ENCODE measurements at regions not wholly inside any gene's neighbourhood (a gene's known extent, or its start where the extent isn't known, plus 50 kb on each side); places are given as distances from the start of the nearest gene placed in this dataset.
"Not testable (repeated sequence)": the region's sequence is repeated elsewhere in the genome, so short reads cannot be mapped to it uniquely, and the experiment has no call there.

GRCh38 chr1:5191470-5191869 lies 537.1 kb downstream of the AJAP1 start:
- no peak for DNase-seq

GRCh38 chr1:5189384-5189783 lies 535.0 kb downstream of the AJAP1 start:
- DNase-seq: no peak

DNA sequence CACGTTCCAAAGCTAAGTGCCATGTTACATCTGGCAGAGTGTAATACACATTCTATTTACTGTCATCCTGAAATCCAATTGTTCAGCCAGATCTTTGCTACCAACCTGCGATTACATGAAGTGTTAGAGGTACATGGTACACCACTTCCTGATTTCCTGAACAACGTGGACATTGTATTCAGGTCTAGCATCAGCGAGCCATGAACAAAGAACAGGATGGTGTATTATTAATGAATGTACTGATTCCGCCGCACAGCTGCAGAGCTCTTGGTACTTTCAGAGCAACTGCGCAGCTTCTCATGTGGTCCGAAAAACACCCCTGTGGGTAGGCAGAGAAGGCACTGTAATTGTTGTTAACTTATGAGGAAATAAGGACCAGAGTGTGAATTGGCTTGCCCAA lies 511.4 kb downstream of the AJAP1 start:
- DNase-seq: no peak

- DNase-seq: no peak
Measured at GRCh38 chr1:5164158-5164557, 509.7 kb downstream of the AJAP1 start.

- DNase-seq: no peak
Measured at GRCh38 chr1:5161372-5161771, 507.0 kb downstream of the AJAP1 start.

DNA sequence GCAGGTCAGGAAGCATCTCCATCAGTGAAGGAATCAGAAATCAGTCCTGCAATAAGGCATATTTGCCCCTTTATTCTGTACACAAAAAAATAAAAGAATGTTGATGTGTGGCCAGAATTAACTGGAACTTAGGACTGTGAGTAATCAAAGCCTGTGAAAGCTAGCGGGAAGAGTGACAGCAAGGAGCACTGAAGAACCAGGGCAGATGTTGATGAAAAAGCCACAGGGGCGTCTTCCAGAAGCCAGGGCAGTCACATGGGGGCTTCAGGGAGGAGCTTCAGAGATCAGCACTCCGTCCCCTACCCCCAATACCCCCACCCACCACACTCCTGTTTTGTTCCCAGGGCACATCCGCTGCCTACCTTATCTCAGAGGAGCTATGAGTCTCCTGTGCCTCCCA lies 502.8 kb downstream of the AJAP1 start:
- no peak for DNase-seq

GRCh38 chr1:5156416-5157120 lies 502.2 kb downstream of the AJAP1 start:
- no peak for DNase-seq

DNA sequence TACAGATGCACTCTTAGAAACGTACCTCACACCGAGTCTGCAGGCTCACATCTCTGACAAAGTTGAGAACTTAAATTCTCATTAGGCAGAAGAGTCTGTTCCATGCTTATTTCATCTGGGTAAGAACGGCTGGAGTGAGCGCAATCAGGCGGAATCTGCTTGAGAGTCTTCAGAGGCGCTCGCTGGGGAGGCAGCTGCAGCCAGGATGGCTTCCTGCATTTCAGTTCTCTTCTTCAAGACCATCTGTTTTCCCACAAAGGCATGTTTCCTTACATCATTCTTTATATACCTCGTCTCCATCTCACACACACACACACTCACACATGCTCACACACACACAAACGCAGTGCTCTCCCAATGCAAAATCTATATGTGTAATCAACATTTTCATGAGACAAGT lies 497.1 kb downstream of the AJAP1 start:
- DNase-seq: no peak

DNA sequence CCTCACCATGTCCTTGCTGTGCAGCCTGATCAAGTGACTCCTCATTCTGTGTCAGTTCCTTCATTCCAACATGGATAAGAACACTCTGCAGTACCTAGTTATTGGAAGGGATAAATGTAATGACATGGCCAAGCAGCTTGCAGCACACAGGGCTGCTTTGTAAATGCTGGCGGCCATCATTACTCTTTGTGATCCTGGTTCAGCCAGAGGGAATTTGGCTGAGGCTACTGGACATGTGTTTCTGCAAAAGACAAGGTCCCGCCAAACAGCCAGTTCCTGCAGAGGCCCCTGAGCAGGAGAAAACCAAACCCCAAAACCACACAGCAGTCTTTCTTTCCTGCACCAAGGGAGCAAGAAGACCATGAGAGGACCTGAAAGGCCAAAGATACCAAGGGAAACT lies 495.8 kb downstream of the AJAP1 start:
- no peak for DNase-seq

DNA sequence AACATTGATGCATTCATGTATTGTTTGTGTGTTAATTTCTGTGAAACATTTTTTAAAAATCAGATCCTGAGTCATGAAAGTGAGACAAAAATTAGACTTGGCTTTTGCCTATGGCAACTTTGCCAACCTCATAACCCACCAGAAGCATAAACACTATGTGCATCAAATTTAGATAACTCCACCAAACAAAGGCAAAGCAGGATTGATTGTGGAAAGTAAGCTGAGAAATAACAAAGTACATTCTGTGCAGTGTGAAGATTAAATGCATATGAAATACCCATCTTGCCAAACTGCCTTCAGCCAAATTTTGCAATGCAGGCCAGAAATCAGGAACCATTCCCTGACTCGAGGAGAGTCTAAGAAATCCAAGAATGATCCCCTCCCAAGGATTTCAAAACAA lies 493.4 kb downstream of the AJAP1 start:
- no peak for DNase-seq

- no peak for DNase-seq
Measured at GRCh38 chr1:5142389-5142788, 488.0 kb downstream of the AJAP1 start.

GRCh38 chr1:5141750-5142149 lies 487.3 kb downstream of the AJAP1 start:
- DNase-seq: no peak

DNA sequence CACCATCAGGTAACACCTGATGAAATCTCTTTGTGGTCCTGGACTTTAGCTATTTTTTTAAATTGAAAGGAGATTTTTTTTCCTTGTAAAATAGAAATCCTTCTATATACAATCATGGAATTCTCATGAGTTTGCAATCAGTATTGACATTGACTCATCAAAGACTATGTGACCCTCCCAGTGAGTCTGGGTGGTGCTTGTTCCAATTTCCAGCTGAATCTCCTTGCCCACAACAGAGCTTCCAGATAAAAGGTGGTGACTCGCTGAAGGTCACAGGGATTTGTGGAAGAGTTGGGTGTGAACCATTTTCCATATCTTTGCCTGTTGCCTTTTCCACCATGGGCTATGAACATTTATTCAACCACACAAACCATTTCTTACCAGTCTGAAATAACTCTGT lies 486.6 kb downstream of the AJAP1 start:
- no peak for DNase-seq

DNA sequence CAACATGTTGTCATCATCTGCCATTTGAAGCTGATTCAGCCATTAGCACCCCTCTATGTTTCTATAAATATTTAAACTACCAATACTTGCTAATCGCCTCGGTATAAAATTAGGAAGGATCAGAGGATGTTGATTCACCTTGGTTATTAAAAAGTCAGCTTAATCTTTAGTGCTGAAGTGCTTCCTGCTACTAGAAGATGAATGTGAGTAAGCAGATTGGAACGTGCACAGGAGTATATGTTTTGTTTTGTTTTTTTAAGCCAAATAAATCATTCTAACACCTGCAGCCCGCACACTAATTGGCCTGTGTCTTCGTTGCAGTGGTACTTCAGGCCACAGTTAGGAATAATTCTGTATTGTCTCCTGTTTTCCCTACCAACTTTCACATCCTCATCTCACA lies 485.7 kb downstream of the AJAP1 start:
- no peak for DNase-seq

- no peak for DNase-seq
Measured at GRCh38 chr1:5129746-5130355, 475.4 kb downstream of the AJAP1 start.

DNA sequence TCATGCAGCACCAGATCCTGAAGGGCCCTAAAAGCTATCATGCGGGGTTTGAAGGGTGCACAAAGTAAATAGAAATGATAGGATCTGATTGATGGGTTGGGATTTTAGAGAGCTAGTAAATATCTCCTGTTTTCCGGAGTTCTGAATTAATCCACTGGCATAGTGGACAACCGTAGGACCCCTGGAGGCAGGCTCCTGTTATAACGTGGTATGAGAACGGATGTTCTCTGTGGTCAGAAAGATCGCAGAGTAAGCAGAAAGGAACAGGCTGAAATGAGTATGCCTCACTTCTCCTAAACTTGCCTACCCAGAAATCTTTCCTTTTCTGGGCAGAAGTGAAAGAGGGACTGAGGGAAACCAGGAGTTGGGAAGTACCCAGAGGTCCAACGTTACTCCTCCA lies 470.8 kb downstream of the AJAP1 start:
- DNase-seq: no peak

DNA sequence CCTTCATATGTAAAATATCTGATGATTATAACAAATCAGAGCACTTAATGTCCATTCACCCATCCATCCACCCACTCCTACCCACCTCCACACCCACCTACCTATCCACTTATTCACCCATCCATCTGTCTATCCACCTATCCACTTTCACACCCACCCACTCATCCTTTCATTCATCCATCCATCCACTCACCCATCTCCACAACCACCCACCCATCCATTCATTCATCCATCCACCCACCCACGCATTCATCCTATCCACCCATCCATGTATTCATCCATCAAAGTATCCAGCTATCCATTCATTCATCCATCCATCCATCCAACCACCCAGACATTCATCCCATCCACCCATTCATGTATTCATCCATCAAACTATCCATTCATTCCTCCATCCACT lies 466.1 kb downstream of the AJAP1 start:
- no peak for DNase-seq

- no peak for DNase-seq
Measured at GRCh38 chr1:5119366-5120234, 465.2 kb downstream of the AJAP1 start.

DNA sequence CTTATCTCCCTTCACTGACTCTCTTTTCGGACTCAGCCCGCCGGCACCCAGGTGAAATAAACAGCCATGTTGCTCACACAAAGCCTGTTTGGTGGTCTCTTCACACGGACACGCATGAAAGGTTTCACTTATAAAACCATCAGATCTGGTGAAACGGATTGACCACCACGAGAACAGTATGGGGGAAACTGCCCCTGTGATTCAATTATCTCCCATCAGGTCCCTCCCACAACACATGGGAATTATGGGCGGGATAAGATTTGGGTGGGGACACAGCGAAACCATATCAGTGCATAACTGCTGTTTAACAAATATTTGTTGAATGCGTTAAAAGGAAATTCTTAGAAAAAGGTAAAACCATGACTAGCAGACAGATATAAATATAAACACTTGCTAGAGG lies 464.4 kb downstream of the AJAP1 start:
- DNase-seq: not testable (repeated sequence)

DNA sequence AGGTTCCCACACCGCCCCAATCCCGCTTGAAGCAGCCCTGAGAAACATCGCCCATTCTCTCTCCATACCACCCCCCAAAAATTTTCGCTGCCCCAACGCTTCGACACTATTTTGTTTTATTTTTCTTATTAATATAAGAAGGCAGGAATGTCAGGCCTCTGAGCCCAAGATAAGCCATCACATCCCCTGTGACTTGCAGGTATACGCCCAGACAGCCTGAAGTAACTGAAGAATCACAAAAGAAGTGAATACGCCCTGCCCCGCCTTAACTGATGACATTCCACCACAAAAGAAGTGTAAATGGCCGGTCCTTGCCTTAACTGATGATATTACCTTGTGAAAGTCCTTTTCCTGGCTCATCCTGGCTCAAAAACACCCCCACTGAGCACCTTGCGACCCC lies 463.9 kb downstream of the AJAP1 start:
- DNase-seq: not testable (repeated sequence)

- DNase-seq: no peak
Measured at GRCh38 chr1:5111581-5111980, 457.2 kb downstream of the AJAP1 start.

DNA sequence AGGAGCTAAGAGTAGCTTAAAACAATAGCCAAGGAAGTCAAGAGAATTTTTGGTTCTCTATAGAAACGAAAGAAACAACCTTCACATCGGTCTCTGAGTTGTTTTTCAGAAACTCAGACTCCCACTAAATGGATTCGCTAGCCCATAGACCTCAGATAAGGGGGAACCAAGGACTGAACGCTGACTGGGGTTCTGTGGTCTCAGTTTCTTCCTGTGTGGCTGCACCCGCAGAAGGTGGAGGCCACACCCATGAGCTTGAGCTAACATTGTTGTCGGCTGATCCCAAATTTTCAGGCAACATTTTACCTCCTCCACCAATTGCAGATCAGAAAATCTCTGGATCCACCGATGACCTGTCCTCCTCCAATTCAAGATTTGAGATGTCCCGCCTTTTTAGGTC lies 456.1 kb downstream of the AJAP1 start:
- peak; percentile 4 for DNase-seq

DNA sequence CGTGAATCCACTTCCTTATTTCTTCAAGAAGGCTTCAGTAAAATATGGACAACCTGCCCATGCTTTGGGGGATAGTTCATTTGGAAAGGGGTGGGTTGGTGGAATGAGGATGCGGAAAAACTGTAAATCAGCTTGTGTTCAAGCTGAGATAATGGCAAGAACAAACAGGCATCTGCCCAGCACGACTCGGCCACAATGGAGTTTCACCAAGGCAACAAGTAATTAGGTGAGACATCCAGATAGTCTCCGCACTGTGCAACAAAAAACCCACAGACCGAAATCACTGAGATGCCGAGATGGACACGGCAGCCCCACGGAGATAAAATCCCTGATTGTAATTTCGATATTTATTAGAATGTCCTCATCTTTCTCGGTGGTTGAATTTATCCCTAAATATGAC lies 455.2 kb downstream of the AJAP1 start:
- no peak for DNase-seq

GRCh38 chr1:5108740-5109139 lies 454.3 kb downstream of the AJAP1 start:
- DNase-seq: no peak

Measured in CD4-positive, alpha-beta T cell treated with Interleukin-21 for 1 hour (primary cell).